Kidney (tissue), 13 donors: ENCODE measurements at regions not wholly inside any gene's neighbourhood (a gene's known extent, or its start where the extent isn't known, plus 50 kb on each side); places are given as distances from the start of the nearest gene placed in this dataset.

Experiments
- DNase-seq, 5 donors: peaks; one replicate each; pipeline ENCODE4 v3.0.0-alpha.2; 2013 to 2020
- FAIRE-seq: peaks from 2 replicates; lab custom pipeline; 2012; peaks lifted over from hg19 to GRCh38; lab: Jason Lieb, UNC
- H3K27ac ChIP-seq, 2 donors: one replicate each; pipeline ENCODE4 v1.7.0; 2013; ENCODE audit warnings: low read depth in 2 of 2, low read length in 2 of 2, inconsistent platforms in 1 of 2
- H3K27me3 ChIP-seq: one replicate; pipeline ENCODE4 v1.7.1; 2013; ENCODE audit warnings: low read length, inconsistent platforms; ENCODE audit not compliant: control insufficient read depth, insufficient read depth
- H3K36me3 ChIP-seq, 3 donors: one replicate each; pipeline versions ENCODE4 v1.7.0 to v1.7.1; 2013; ENCODE audit warnings: low read length in 3 of 3, control low read depth in 1 of 3, inconsistent platforms in 1 of 3; ENCODE audit not compliant: insufficient read depth in 3 of 3, control insufficient read depth in 2 of 3
- H3K4me1 ChIP-seq, 3 donors: one replicate each; pipeline versions ENCODE4 v1.7.0 to v1.7.1; 2013; ENCODE audit warnings: low read length in 3 of 3, inconsistent platforms in 1 of 3, low read depth in 1 of 3; ENCODE audit not compliant: control insufficient read depth in 2 of 3, insufficient read depth in 2 of 3
- H3K4me3 ChIP-seq, 3 donors: one replicate each; pipeline versions ENCODE4 v1.7.0 to v1.8.1; 2013; ENCODE audit warnings: low read length in 3 of 3, control low read depth in 1 of 3, inconsistent platforms in 1 of 3
- H3K9ac ChIP-seq, 3 donors: one replicate each; pipeline versions ENCODE4 v1.7.0 to v1.7.1; 2013; ENCODE audit warnings: low read length in 3 of 3, control low read depth in 1 of 3, inconsistent platforms in 1 of 3
- H3K9me3 ChIP-seq, 3 donors: one replicate each; pipeline versions ENCODE4 v1.7.0 to v1.7.1; 2013; ENCODE audit warnings: low read length in 3 of 3, control low read depth in 1 of 3, inconsistent platforms in 1 of 3; ENCODE audit not compliant: control insufficient read depth in 2 of 3, insufficient read depth in 1 of 3
- intact Hi-C: fragments of 100-400 bp; cut with DNase I; formaldehyde crosslinking; loops from one replicate; pipeline ENCODE4 v1.11.1; 2022
- TF ChIP-seq, protein P1 (sequence below): IDR thresholded peaks from 3 replicates; pipeline ENCODE4 v1.5.1; 2012; ENCODE audit warnings: mild to moderate bottlenecking, moderate library complexity, borderline replicate concordance; ENCODE audit not compliant: insufficient read depth; ENCODE audit errors: extremely low read depth
- donor health status: control.
- donor health status: control.
- donor health status: control.
- donor health status: control.
- donor health status: control.
- donor health status: DM: yes; HTN: yes; CAD: no.
- donor health status: Normal renal cell carcinoma (clear cell type).

DNA sequence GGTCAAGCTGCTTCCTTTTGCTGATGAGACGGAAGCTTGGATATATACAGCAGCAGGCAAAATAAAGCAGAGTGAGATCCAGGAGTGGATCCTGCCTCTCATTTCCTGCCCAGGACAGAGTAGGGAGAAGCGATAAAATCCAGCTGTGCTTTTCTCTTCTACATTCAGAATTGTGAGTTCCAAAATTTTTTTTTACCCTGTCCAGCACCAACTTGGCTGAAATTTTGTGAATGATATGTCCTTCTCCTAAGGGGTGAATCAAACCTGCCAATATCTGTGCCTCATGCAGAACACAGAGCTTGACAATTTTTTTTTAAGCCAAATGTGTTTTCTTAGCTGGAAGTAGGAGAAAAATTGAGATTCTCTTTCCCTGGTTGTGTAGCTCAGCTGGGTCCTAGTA lies 235.6 kb upstream of the CHD6 start:
- no peaks in the 10 kb centered on the region for H3K27me3 ChIP-seq
- no peaks in the 10 kb centered on the region for H3K36me3 ChIP-seq
- peaks cover 0 to 3% (median 0%) of the 10 kb centered on the region in 3 donors for H3K9me3 ChIP-seq
- FAIRE-seq (no peak), DNase-seq (peak in 2 of 5 donors; percentile 2 to 35)
- no peaks in the 10 kb centered on the region for H3K4me1 ChIP-seq
- H3K4me3 ChIP-seq: no peak overlapping the region
- intact Hi-C loops: no loop called here
- no peak overlapping the region for H3K27ac ChIP-seq
- TF ChIP-seq, protein P1, sequence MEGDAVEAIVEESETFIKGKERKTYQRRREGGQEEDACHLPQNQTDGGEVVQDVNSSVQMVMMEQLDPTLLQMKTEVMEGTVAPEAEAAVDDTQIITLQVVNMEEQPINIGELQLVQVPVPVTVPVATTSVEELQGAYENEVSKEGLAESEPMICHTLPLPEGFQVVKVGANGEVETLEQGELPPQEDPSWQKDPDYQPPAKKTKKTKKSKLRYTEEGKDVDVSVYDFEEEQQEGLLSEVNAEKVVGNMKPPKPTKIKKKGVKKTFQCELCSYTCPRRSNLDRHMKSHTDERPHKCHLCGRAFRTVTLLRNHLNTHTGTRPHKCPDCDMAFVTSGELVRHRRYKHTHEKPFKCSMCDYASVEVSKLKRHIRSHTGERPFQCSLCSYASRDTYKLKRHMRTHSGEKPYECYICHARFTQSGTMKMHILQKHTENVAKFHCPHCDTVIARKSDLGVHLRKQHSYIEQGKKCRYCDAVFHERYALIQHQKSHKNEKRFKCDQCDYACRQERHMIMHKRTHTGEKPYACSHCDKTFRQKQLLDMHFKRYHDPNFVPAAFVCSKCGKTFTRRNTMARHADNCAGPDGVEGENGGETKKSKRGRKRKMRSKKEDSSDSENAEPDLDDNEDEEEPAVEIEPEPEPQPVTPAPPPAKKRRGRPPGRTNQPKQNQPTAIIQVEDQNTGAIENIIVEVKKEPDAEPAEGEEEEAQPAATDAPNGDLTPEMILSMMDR: no peak
- H3K9ac ChIP-seq: no peak overlapping the region

DNA sequence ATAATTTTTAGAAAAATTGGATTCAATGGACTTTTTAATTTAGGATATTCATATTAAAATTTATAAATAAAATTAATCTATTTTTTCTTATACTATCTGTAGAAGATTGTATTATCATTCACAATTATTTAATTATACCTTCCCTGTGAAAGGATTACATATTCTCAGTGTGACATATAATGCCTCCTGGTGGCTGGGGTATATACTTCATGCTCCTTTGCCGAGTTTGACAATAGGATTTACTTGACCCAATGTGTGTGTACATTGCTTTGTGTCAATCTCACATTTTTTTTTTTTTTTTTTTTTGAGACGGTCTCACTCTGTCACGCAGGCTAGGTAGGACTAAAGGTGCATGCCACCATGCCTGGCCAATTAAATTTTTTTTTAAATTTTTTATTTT lies 230.0 kb upstream of the CHD6 start:
- TF ChIP-seq, protein P1: peak; percentile 33
- FAIRE-seq: no peak

DNA sequence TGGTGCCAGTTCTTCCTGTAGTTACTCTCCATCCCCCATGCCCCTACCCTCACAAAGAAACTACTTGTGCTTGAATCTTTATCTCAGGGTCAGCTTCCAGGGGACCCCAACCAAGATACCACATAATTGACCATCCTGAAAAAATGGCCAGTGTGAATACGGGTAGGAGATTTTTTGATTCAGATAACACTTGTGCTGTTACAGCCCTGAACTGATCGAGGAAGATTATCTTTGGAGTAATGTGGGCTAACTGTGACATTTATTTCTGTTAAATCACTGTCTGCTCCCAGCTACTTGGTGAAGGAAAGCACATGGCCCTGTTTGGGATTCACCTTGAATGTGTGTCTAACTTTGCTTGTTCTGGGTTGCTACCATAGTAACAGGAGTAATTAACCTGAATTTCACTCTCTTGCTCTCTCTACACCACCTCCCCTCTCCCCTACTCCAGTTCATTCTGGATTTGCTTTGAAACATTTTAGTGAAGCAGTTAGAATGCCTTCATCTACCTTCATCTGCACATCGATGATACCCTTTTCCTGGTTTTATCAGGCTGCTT lies 219.6 kb upstream of the CHD6 start:
- TF ChIP-seq, protein P1: no peak
- Histone ChIP-seq H3K4me1 (no peaks in the 10 kb centered on the region), H3K9ac (no peak overlapping the region), H3K27ac (no peak overlapping the region), H3K9me3 (no peaks in the 10 kb centered on the region), H3K4me3 (no peak overlapping the region), H3K36me3 (no peaks in the 10 kb centered on the region), H3K27me3 (no peaks in the 10 kb centered on the region)
- intact Hi-C loops: no loop called here
- FAIRE-seq (no peak), DNase-seq (peak in 2 of 5 donors; percentile 46 to 47)

More for the DNA sequence above, 230.0 kb upstream of the CHD6 start:
- Histone ChIP-seq H3K27ac (no peak overlapping the region), H3K36me3 (no peaks in the 10 kb centered on the region), H3K4me3 (no peak overlapping the region), H3K4me1 (no peaks in the 10 kb centered on the region), H3K9me3 (no peaks in the 10 kb centered on the region), H3K9ac (no peak overlapping the region), H3K27me3 (no peaks in the 10 kb centered on the region)
- intact Hi-C loops: no loop called here
- DNase-seq: no peak

DNA sequence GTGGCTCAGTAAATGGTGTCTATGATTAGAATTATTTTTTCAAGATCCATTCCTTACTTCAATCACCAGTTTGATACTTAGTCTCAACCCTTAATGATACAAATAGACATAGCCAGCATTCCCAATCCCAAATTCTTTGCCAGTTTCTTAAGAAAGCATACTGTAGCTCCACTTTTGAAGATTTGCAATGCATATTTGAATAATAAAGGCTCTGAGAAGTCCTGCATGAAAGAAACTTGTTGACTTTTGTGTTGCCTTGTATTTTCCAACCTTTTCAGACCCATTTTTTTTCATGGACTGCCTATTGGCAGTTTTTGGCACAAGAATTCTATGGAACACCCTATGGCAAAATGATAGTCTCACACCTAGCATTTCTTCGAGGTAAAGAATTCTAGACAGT lies 215.6 kb upstream of the CHD6 start:
- DNase-seq (no peak), FAIRE-seq (no peak)
- Histone ChIP-seq H3K4me1 (no peaks in the 10 kb centered on the region), H3K27me3 (no peaks in the 10 kb centered on the region), H3K9me3 (no peaks in the 10 kb centered on the region), H3K36me3 (no peaks in the 10 kb centered on the region), H3K4me3 (no peak overlapping the region), H3K9ac (no peak overlapping the region), H3K27ac (no peak overlapping the region)
- TF ChIP-seq, protein P1: no peak
- intact Hi-C loops: no loop called here
